ENCODE measurements at regions not wholly inside any gene's neighbourhood (a gene's known extent, or its start where the extent isn't known, plus 50 kb on each side); places are given as distances from the start of the nearest gene placed in this dataset.

- Histone ChIP-seq H3K27me3 (ENCODE audit: insufficient read depth, low read length, poor library complexity, severe bottlenecking) (no peaks in the 10 kb centered on the region), H3K4me3 (ENCODE audit: low read length) (no peak overlapping the region), H3K36me3 (ENCODE audit: insufficient read depth, low read length) (no peaks in the 10 kb centered on the region), H3K27ac (ENCODE audit: low read depth, low read length) (no peak overlapping the region), H3K9me3 (ENCODE audit: low read length) (no peaks in the 10 kb centered on the region), H3K4me1 (ENCODE audit: insufficient read depth, low read length) (no peaks in the 10 kb centered on the region)
- no peaks in the 10 kb centered on the region for H3K9me3 Mint-ChIP-seq
- DNase-seq = no peak
- H3K36me3 Mint-ChIP-seq = no peaks in the 10 kb centered on the region
- POLR2A ChIA-PET = no interaction called here
- H3K27ac Mint-ChIP-seq = no peak overlapping the region
- no peaks in the 10 kb centered on the region for H3K4me1 Mint-ChIP-seq
- CTCF ChIA-PET = no interaction called here
- H3K4me3 Mint-ChIP-seq = no peak overlapping the region
- H3K27me3 Mint-ChIP-seq = peaks cover 19 to 68% of the 10 kb centered on the region in 2 donors
These were observed 57.2 kb upstream of the TMEM260 start for GRCh38 chr14:56522403-56522802.

GRCh38 chr14:56524971-56525677, 54.5 kb upstream of the TMEM260 start:
- DNase-seq = no peak
- Histone ChIP-seq H3K27ac (ENCODE audit: low read depth, low read length) (no peak overlapping the region), H3K4me1 (ENCODE audit: insufficient read depth, low read length) (no peaks in the 10 kb centered on the region), H3K36me3 (ENCODE audit: insufficient read depth, low read length) (no peaks in the 10 kb centered on the region), H3K4me3 (ENCODE audit: low read length) (no peak overlapping the region), H3K27me3 (ENCODE audit: insufficient read depth, low read length, poor library complexity, severe bottlenecking) (no peaks in the 10 kb centered on the region), H3K9me3 (ENCODE audit: low read length) (no peaks in the 10 kb centered on the region)
- Mint-ChIP-seq H3K9me3 (no peaks in the 10 kb centered on the region), H3K27ac (no peak overlapping the region), H3K4me3 (no peak overlapping the region), H3K36me3 (no peaks in the 10 kb centered on the region), H3K4me1 (no peaks in the 10 kb centered on the region), H3K27me3 (peaks cover 15 to 59% of the 10 kb centered on the region in 2 donors)
- CTCF ChIA-PET = no interaction called here
- POLR2A ChIA-PET = no interaction called here

DNA sequence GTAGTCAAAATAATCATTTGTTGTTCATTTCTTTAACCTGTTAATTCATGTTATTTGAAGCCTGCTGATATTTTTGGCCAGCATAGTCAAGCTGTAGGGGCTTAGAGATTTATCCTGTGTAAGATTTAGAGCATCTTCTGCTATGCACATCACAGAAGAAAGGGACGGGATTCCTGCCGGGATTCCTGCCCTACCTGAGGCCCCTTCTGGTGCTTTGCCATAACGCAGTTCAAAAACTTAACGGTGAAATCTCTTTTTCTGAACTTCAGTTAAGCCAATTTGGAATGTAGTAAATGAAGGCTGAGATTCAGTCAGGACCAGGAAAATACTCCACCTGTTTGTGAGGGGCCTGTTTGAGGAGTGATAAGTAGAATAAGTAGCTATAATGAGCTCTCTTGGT, 50.7 kb upstream of the TMEM260 start:
- CTCF ChIA-PET = no interaction called here
- Histone ChIP-seq H3K9me3 (ENCODE audit: low read length) (no peaks in the 10 kb centered on the region), H3K27me3 (ENCODE audit: insufficient read depth, low read length, poor library complexity, severe bottlenecking) (no peaks in the 10 kb centered on the region), H3K27ac (ENCODE audit: low read depth, low read length) (no peak overlapping the region), H3K36me3 (ENCODE audit: insufficient read depth, low read length) (no peaks in the 10 kb centered on the region), H3K4me3 (ENCODE audit: low read length) (no peak overlapping the region), H3K4me1 (ENCODE audit: insufficient read depth, low read length) (no peaks in the 10 kb centered on the region)
- POLR2A ChIA-PET = no interaction called here
- Mint-ChIP-seq H3K27ac (no peak overlapping the region), H3K4me3 (peak overlapping the region in 1 of 7 donors; percentile 14), H3K4me1 (no peaks in the 10 kb centered on the region), H3K27me3 (peaks cover 7 to 60% of the 10 kb centered on the region in 2 donors), H3K9me3 (no peaks in the 10 kb centered on the region), H3K36me3 (no peaks in the 10 kb centered on the region)
- no peak for DNase-seq
